NCI-H524 (cell line): ENCODE measurements at regions not wholly inside any gene's neighbourhood (a gene's known extent, or its start where the extent isn't known, plus 50 kb on each side); places are given as distances from the start of the nearest gene placed in this dataset.
"Not testable (repeated sequence)": the region's sequence is repeated elsewhere in the genome, so short reads cannot be mapped to it uniquely, and the experiment has no call there.

ENCODE experiments used
- DNase-seq, 2 experiments: peaks; one replicate each; lab custom pipeline; 2025; lab: John Stamatoyannopoulos, UW

GRCh38 chr12:9336375-9337011, 128.3 kb upstream of the PZP start:
- not testable (repeated sequence) for DNase-seq

DNA sequence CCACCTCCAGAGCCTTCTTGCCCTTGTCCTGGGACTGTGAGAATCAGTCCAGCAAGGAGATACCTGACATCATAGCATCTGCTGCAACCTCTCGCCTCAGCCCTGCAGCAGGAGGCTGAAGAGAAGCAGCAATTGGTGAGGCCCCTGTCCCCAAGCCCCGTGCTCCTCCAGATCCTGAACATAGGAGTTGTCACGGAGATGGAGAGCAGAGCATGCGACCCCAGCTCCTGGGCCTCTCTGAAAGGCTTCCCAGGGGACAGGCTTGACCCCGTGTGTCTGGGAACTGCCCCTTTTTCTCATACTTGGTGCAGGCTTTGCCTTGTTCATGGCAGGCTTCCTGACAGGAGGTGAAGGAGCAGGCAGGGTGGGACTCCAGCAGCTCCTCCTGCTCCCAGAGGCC, 127.7 kb upstream of the PZP start:
- DNase-seq = no peak

DNA sequence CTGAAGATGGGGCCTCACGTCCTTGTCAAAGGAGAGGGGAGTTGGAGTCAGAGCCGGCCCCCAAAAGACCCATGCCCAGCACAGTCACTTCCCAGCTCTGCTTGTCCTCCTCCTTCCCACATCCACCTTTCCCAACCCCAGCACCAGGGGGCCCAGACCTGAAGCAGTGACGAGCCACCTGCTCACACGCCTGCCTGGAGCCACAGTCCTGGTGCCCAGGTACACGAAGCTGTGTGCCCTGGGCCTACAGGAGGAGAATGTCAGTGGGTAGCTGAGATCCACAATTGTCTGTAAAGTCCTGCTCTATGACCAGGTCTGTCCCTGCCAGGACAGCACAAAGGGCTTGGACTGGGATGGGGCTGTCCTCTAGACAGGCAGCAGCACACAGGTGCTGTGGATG, 126.8 kb upstream of the PZP start:
- DNase-seq = no peak

DNA sequence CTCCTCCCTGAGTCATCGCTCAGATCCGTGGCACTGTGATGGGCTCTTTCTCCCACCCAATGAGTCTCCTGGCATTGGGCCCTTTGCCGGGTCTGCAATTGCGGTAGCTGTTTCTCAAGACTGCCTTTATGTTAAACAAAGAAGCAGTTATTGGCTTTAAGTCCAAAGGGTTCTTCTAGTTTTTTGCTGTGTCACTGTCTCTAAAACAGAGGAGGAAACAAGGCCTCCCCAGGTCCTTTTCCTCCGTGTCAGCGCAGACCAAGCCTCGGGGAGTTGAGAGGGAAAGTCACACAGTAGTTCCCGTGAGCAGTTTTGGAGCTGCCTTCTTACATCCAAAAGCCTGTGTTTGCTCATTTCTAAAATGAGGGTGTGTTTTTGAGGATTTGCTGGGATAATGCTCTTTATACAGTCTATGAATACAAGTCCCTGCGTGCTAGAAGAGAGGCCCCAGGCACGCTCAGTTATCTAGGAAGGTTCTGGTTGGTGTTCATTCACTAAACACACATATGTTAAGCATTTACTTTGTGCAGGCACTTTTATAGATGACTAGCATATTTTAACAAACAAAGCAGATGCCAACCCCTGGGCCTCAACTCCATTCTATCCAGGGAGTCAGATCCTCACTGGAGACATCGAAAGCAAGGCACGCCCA, 126.0 kb upstream of the PZP start:
- DNase-seq = no peak

DNA sequence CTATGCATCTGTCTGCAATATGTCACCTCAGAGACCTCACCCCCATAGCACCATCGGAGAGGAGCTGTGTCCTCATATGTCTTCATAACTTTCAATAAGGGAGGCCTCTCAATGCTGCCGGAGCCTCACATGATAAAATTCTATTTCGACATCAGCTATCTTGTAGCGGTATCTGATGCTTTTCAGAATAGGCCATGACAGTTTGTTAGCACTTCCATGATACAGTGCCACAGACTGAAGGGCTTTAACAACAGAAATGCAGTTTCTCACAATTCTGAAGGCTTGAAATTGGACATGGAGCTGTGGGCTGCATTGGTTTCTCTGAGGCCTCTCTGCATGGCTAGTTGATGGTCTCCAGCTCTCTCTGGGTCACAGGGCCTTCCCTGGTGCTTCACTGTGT, 125.0 kb upstream of the PZP start:
- no peak for DNase-seq

DNA sequence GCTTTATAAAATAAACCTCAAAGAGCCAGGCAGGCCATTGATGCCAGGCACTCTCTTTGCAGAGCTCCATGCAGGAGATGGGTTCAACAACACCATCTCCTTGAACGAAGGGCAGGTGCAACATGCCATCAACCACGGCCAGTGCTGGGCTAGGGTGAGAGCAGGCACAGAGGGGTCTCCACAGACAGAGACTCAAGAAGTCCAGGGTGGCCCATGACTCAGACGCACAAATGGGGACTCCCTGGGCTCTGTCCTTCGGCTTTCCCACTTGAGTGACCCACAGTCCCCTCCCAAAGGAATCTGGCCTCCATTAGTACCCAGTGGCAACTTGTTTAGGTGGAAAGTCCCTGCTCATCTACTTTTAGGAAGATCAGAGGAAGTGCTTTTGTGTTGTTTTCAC, 124.4 kb upstream of the PZP start:
- no peak for DNase-seq

GRCh38 chr12:9331218-9331626, 123.0 kb upstream of the PZP start:
- peak in 1 of 2 experiments; percentile 45 for DNase-seq

DNA sequence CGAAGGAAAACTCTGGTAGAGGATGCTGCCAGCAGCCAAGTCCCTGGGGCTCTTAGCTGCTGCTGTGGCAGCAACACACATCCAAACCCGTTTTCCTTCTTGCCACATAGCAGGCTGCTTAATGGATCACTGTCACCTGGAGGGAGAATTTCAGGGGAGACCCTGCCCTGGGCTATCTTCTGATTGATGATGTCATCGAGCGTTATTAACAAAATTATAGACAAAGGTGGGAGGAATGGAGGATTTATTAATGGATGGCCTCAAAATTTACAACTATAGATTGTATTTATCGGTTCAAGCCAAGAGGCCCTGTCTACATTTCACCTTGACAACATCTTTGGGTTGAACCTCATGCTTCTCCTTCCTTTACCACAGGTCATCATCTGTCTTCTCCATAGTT, 120.8 kb upstream of the PZP start:
- DNase-seq = no peak

- DNase-seq = no peak
Measured at GRCh38 chr12:9328065-9328464, 119.9 kb upstream of the PZP start.

- DNase-seq = no peak
Measured at GRCh38 chr12:9327320-9327719, 119.1 kb upstream of the PZP start.

- DNase-seq = not testable (repeated sequence)
Measured at GRCh38 chr12:9326849-9327248, 118.7 kb upstream of the PZP start.

DNA sequence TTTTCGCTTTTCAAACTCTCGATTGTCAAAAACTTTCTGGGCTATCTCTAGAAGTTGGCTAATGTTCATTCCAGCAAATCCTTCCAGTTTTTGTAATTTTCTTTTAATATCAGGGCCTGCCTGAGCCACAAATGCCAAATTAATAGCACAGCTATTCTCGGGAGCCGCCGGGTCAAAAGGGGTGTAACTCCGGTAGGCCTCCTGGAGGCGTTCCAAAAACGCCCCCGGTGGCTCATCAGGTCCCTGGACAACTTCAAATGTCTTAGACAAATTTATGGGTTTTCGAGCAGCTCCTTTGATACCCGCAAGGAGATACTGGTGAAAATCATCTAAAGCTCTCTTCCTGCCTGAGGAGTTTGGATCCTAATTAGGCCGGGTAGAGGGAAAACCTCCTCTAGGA, 117.9 kb upstream of the PZP start:
- no peak for DNase-seq

DNA sequence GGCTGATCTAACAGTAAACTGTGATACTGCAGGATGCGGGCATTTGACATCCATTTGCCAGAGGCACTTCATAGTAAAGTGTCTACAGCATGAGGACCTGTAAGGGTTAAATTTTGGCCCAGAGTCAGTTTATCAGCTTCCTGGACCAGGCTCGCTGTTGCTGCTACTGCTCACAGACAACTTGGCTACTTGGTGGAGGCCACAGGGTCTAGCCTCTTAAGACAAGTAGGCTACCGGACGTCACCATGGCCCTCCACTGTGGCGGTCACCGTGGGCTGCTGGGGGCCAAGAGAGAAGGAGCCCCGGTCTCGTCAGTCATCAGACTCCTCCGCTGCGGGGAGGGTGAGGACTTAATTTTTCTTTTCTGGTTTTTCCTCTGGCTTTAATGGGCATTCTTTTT, 117.3 kb upstream of the PZP start:
- DNase-seq = no peak

DNA sequence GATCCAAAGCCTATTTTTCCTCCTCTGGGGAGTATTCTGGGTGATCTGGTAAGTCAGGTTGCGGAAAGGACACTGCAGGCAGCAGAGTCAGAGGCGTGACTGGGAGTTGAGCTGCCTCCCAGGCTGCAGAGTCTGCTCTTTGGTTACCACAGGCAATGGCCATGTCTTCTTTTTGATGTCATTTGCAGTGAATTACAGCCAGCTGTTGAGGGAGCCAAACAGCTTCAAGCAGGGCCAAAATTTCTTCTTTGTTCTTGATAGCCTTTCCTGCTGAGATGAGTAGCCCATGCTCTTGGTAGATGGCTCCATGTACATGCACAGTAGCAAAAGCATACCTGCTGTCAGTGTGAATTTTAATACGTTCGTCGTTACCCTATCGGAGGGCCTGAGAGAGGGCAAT, 116.6 kb upstream of the PZP start:
- no peak for DNase-seq

- DNase-seq = no peak
Measured at GRCh38 chr12:9323144-9323681, 115.0 kb upstream of the PZP start.

DNA sequence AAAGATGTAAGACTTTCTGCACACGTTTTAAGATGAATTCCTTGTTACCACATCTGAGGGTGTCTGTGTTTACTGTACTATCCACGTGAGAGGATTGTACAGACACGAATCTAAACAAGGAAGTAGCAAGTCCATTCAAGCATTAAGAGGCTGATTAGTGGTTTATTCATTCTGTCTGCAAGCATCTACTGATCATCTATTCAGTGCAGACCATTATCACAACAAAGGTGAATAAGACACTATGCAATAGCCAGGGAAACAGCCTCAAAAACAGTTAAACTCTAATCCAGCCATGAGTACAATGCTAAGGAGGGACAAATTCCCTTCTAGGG, 111.6 kb upstream of the PZP start:
- DNase-seq = no peak

DNA sequence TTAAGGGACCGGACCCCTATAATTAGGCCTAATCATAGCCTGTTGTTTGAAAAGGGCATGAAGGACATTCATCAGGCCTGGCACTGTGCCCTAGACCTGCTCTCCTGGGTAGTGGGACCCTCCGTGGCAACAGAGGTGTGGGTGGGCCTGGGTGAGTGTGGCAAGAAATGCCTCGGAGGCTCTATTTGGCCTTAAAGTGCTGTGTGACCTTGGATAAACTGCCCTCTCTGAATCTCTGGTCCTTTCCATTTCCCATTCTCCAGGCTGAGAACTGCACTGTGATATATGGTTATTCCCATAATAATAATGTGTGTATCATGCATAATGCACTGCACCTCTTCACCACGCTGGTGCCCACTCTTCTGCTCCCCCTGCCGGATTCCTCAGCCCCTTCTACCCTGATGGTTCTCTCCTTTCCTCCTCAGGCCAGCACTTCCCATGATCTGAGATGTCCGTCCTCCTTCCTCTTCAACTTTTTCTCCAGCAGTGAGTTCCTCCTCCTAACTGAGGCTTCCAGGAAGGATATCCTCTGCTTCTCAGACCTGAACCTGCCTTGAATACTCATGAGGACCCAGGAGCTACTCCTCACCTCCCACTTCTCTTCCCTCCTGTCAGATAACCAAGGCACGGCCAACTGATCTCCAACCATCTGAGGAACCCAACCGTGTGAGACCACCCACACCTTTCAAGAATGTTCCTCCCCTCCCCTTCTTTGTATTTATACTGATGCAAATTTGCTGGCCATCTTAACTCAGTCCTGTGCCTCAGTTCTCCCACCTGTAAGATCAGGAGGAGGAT, 111.0 kb upstream of the PZP start:
- no peak for DNase-seq

DNA sequence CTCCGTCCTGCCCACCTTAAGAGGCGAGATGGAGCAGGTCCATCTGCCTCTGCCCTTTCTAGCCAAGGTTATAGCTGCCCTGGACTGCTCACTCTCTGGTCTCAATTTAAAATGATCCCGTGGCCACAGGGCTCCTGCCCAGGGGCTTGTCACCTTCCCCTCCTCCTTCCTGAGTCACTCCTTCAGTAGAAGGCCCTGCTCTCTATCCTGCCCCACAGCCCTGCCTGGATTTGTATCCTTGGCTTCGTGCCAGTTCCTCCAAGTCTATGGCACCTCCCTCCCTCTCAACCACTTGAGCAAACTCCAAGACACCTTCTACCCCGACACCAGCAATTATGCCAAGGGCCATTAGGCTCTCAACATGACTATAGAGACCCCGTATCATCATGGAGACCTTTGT, 105.3 kb upstream of the PZP start:
- DNase-seq = peak in 1 of 2 experiments; percentile 10

GRCh38 chr12:9312406-9313392, 104.5 kb upstream of the PZP start:
- DNase-seq = not testable (repeated sequence)

GRCh38 chr12:9311454-9311853, 103.3 kb upstream of the PZP start:
- not testable (repeated sequence) for DNase-seq

DNA sequence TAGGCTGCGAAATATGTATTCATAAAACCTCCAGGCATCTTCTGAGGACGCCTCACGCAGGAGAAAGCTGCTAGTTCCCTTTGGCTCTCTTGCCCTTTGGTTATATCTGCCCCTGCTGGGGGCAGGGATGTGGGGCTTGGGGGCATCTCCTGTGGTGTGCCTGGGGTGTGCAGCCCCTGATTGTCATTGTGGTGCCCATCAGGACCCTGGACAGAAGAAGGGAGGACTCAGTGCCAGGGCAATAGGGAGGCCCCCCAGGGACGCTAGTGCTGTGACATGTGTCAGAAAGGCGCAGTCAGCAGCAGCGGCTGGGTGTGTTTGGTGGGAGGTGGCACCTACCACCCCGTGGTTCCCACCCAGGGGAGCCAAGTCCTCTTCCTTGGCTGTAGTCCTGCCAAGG, 102.5 kb upstream of the PZP start:
- DNase-seq = not testable (repeated sequence)

DNA sequence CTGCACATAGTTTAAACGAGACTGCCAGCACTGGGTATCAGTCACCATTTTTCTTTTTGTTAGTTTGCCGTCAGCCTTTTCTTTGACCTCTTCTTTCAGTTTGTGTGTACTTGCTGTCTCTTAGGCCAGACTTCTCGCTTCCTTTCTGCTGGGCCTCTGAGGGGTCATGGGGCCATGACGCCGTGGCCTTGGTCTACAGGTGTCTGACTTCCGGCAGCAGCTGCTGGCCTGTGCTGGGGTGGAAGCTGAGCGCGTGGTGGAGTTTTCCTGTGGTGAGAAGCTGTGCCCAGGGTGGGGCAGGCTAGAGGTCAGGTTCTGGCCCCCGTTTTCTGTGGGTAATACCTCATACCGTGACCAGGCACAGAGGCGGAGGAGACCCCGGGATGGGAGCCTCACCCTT, 101.6 kb upstream of the PZP start:
- DNase-seq = not testable (repeated sequence)
